OCI-LY1 (cell line): ENCODE measurements at regions not wholly inside any gene's neighbourhood (a gene's known extent, or its start where the extent isn't known, plus 50 kb on each side); places are given as distances from the start of the nearest gene placed in this dataset.

Experiments
- H2AFZ ChIP-seq: fragments of 200-600 bp; sonication (generic), shearing (Covaris generic); 2 replicates; pipeline ENCODE4 v1.6.0; 2014; ENCODE audit warnings: antibody characterized with exemption, mild to moderate bottlenecking, low read length
- H3F3A ChIP-seq: fragments of 200-600 bp; sonication (generic), shearing (Covaris generic); 2 replicates; pipeline ENCODE4 v1.6.0; 2014; ENCODE audit warnings: mild to moderate bottlenecking, antibody characterized with exemption, low read length, moderate library complexity; ENCODE audit not compliant: insufficient read depth
- H3K27ac ChIP-seq: fragments of 200-600 bp; sonication (generic); 2 replicates; pipeline ENCODE4 v1.5.1; 2014; ENCODE audit warnings: low read length, mixed run types, mild to moderate bottlenecking, low read depth; ENCODE audit not compliant: poor library complexity, severe bottlenecking
- H3K27me3 ChIP-seq: fragments of 200-600 bp; sonication (generic); 2 replicates; pipeline ENCODE4 v1.6.0; 2014; ENCODE audit warnings: antibody characterized with exemption, mild to moderate bottlenecking, low read length, moderate library complexity; ENCODE audit not compliant: insufficient read depth
- H3K36me3 ChIP-seq: fragments of 200-600 bp; sonication (generic); 2 replicates; pipeline ENCODE4 v1.6.1; 2014; ENCODE audit warnings: mild to moderate bottlenecking, antibody characterized with exemption, low read length, moderate library complexity, mixed read lengths; ENCODE audit not compliant: insufficient read depth
- H3K4me1 ChIP-seq: fragments of 200-600 bp; sonication (generic); 2 replicates; pipeline ENCODE4 v1.5.1; 2014; ENCODE audit warnings: mild to moderate bottlenecking, low read length, moderate library complexity; ENCODE audit not compliant: insufficient read depth, severe bottlenecking
- H3K4me2 ChIP-seq: fragments of 200-600 bp; sonication (generic), shearing (Covaris generic); 2 replicates; pipeline ENCODE4 v1.6.1; 2014; ENCODE audit warnings: low read length
- H3K4me3 ChIP-seq: fragments of 200-600 bp; sonication (generic); 2 replicates; pipeline ENCODE4 v1.5.1; 2014; ENCODE audit warnings: low read length, low read depth, mild to moderate bottlenecking, mixed read lengths; ENCODE audit not compliant: poor library complexity, severe bottlenecking
- H3K79me2 ChIP-seq: fragments of 200-600 bp; shearing (Covaris generic); 2 replicates; pipeline ENCODE4 v1.6.1; 2016; ENCODE audit warnings: mixed run types, low read length, mixed read lengths; ENCODE audit not compliant: insufficient read depth
- H3K9ac ChIP-seq: fragments of 200-600 bp; sonication (generic), shearing (Covaris generic); 2 replicates; pipeline ENCODE4 v1.6.1; 2014; ENCODE audit warnings: mild to moderate bottlenecking, low read length, mixed read lengths
- H3K9me2 ChIP-seq: fragments of 200-600 bp; sonication (generic), shearing (Covaris generic); 2 replicates; pipeline ENCODE4 v1.6.1; 2014; ENCODE audit warnings: low read depth, mild to moderate bottlenecking, low read length, mixed read lengths
- H3K9me3 ChIP-seq: fragments of 200-600 bp; shearing (Covaris generic); 2 replicates; pipeline ENCODE4 v1.6.1; 2014; ENCODE audit warnings: low read length, mixed read lengths
- H4K20me1 ChIP-seq: fragments of 200-600 bp; sonication (generic), shearing (Covaris generic); 2 replicates; pipeline ENCODE4 v1.6.0; 2016; ENCODE audit warnings: mild to moderate bottlenecking, low read length; ENCODE audit not compliant: insufficient read depth
- EZH2 ChIP-seq: fragments of 200-600 bp; sonication (generic), shearing (Covaris generic); IDR thresholded peaks from 2 replicates; pipeline ENCODE4 v1.8.0; 2017; ENCODE audit warnings: borderline replicate concordance, mixed run types, mild to moderate bottlenecking, antibody characterized with exemption, low read length, moderate library complexity, mixed read lengths
- TF ChIP-seq, protein P1 (sequence below): fragments of 200-600 bp; sonication (generic), shearing (Covaris generic); IDR thresholded peaks from 2 replicates; pipeline ENCODE4 v1.5.1; 2017; ENCODE audit warnings: mild to moderate bottlenecking, antibody characterized with exemption, low read length, moderate library complexity, mixed read lengths

DNA sequence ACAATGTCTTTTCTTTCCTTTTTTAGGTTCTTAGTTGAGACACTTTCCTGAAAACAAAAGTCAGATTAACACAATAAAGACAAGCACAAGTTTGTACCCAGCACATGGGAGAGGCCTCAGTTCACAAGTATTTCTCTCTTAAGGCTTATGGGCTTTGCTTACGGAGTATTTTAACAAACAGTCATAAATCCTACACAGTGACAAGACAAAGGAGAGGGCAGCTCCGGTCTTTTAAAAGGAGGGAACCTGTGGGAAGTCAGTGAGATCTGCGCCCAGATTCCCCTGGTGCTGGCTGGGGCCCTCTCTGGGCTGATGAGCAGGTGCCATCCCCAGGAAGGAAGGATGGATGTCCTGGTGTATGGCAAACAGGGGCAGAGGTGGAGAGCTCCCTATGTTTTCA, 398.6 kb downstream of the ACTR3B start:
- Histone ChIP-seq H3K4me1 (no peaks in the 10 kb centered on the region), H3K27ac (no peak overlapping the region), H3K9me3 (no peaks in the 10 kb centered on the region), H3K4me3 (no peak overlapping the region), H2AFZ (no peak overlapping the region), H3K4me2 (no peak overlapping the region), H3K36me3 (no peaks in the 10 kb centered on the region), H3F3A (no peaks in the 10 kb centered on the region), H3K27me3 (no peaks in the 10 kb centered on the region), H3K9ac (no peak overlapping the region), H3K9me2 (no peaks in the 10 kb centered on the region), H4K20me1 (no peaks in the 10 kb centered on the region), H3K79me2 (no peaks in the 10 kb centered on the region)
- TF ChIP-seq, protein P1, sequence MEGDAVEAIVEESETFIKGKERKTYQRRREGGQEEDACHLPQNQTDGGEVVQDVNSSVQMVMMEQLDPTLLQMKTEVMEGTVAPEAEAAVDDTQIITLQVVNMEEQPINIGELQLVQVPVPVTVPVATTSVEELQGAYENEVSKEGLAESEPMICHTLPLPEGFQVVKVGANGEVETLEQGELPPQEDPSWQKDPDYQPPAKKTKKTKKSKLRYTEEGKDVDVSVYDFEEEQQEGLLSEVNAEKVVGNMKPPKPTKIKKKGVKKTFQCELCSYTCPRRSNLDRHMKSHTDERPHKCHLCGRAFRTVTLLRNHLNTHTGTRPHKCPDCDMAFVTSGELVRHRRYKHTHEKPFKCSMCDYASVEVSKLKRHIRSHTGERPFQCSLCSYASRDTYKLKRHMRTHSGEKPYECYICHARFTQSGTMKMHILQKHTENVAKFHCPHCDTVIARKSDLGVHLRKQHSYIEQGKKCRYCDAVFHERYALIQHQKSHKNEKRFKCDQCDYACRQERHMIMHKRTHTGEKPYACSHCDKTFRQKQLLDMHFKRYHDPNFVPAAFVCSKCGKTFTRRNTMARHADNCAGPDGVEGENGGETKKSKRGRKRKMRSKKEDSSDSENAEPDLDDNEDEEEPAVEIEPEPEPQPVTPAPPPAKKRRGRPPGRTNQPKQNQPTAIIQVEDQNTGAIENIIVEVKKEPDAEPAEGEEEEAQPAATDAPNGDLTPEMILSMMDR, result no peak
- no peak for TF ChIP-seq EZH2

DNA sequence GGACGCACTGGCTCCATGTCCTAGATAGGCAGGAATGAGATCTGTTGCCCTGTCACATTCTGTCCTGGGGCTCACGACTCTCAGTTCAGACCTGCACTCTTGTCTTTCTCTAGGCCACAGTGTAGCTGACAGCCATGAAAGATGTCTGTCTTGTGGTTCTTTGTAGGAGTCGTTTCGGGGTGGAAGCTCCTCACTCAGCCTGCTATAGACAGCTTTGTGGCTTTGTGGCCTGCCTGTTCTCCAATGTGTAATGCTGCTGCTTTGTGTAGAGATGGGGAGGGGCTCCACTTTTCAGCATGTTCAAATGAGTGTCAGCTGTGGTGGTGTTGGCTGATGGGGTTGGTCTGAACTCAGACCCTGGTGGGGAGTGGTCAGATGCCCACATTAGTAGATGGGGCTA, 410.7 kb downstream of the ACTR3B start:
- H2AFZ ChIP-seq, result no peak overlapping the region
- H3K4me3 ChIP-seq, result no peak overlapping the region
- H3K36me3 ChIP-seq, result no peaks in the 10 kb centered on the region
- H3K4me2 ChIP-seq, result no peak overlapping the region
- no peak for TF ChIP-seq EZH2
- TF ChIP-seq, protein P1, result no peak
- H3K27me3 ChIP-seq, result no peaks in the 10 kb centered on the region
- no peaks in the 10 kb centered on the region for H3K79me2 ChIP-seq
- no peaks in the 10 kb centered on the region for H3K4me1 ChIP-seq
- H4K20me1 ChIP-seq, result no peaks in the 10 kb centered on the region
- no peak overlapping the region for H3K27ac ChIP-seq
- H3F3A ChIP-seq, result no peaks in the 10 kb centered on the region
- no peaks in the 10 kb centered on the region for H3K9me2 ChIP-seq
- no peaks in the 10 kb centered on the region for H3K9me3 ChIP-seq
- no peak overlapping the region for H3K9ac ChIP-seq

DNA sequence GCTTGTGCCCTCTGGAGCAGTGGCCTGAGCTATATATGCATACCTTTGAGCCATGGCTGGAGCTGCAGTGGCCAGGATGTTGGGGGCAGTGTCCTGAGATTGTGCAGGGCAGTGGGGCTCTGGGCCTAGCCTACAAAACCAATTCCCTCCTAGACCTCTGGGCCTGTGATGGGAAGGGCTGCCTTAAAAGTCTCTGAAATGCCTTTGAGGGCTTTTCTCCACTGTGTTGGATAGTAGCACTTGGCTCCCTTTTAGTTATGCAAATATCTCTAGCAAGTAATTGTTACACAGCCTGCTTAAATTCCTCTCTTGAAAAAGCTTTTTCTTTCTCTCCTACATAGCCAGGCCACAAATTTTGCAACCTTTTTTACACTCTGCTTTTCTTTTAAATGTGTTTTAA, 426.4 kb downstream of the ACTR3B start:
- H3K27ac ChIP-seq, result no peak overlapping the region
- peaks cover 3% of the 10 kb centered on the region; the same call in 1 of the 2 replicates for H3K27me3 ChIP-seq
- TF ChIP-seq, protein P1, result no peak
- TF ChIP-seq EZH2, result no peak
- no peak overlapping the region for H3K4me3 ChIP-seq
- no peaks in the 10 kb centered on the region for H3K9me3 ChIP-seq
- no peaks in the 10 kb centered on the region for H4K20me1 ChIP-seq
- no peaks in the 10 kb centered on the region for H3K4me1 ChIP-seq
- H3K79me2 ChIP-seq, result no peaks in the 10 kb centered on the region
- H3K9me2 ChIP-seq, result no peaks in the 10 kb centered on the region
- no peak overlapping the region for H3K4me2 ChIP-seq
- no peak overlapping the region for H3K9ac ChIP-seq
- no peaks in the 10 kb centered on the region for H3F3A ChIP-seq
- H3K36me3 ChIP-seq, result no peaks in the 10 kb centered on the region
- H2AFZ ChIP-seq, result no peak overlapping the region
